Epithelial cell of esophagus (primary cell): ENCODE measurements at regions not wholly inside any gene's neighbourhood (a gene's known extent, or its start where the extent isn't known, plus 50 kb on each side); places are given as distances from the start of the nearest gene placed in this dataset.
A peak's percentile ranks its signal among the peaks of the same experiment; 100 is the strongest.

Experiments used
- DNase-seq: peaks from one replicate; pipeline ENCODE4 v3.0.0; 2010; ENCODE audit warnings: low read depth
- H3K4me3 ChIP-seq: 2 replicates; pipeline ENCODE4 v1.5.1; 2011; ENCODE audit warnings: mild to moderate bottlenecking, low read length, control low read depth
- TF ChIP-seq, protein P1 (sequence below): IDR thresholded peaks from 2 replicates; pipeline ENCODE4 v1.5.1; 2011; ENCODE audit warnings: low read depth, mild to moderate bottlenecking, low read length, control low read depth, inconsistent platforms; ENCODE audit not compliant: insufficient read depth; ENCODE audit errors: missing control alignments

DNA sequence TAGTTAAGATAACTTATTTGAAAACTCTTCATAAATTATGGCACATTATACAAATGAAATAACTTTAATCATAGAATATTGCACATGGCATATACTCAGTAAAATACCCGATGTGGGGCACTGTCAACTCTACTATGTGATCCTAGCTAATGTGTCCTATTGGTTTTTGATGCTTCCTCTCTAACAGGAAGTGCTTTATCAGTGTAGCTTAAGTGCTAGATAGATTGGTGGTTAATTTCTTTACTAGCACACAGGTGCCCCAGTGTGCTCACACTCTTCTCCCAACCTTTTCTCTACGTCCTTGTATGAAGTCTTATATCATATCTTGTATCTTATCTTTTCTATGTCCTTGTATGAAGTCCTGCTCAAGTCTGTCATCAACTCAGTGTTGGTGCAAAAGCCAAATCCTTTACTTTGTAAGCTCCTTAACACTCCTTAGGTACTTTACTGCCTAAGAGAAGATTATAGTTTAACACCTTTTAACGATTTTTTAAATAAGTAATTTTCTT is 358.9 kb downstream of the CENPW start:
- TF ChIP-seq, protein P1, sequence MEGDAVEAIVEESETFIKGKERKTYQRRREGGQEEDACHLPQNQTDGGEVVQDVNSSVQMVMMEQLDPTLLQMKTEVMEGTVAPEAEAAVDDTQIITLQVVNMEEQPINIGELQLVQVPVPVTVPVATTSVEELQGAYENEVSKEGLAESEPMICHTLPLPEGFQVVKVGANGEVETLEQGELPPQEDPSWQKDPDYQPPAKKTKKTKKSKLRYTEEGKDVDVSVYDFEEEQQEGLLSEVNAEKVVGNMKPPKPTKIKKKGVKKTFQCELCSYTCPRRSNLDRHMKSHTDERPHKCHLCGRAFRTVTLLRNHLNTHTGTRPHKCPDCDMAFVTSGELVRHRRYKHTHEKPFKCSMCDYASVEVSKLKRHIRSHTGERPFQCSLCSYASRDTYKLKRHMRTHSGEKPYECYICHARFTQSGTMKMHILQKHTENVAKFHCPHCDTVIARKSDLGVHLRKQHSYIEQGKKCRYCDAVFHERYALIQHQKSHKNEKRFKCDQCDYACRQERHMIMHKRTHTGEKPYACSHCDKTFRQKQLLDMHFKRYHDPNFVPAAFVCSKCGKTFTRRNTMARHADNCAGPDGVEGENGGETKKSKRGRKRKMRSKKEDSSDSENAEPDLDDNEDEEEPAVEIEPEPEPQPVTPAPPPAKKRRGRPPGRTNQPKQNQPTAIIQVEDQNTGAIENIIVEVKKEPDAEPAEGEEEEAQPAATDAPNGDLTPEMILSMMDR: no peak
- no peak overlapping the region for H3K4me3 ChIP-seq
- DNase-seq: no peak

DNA sequence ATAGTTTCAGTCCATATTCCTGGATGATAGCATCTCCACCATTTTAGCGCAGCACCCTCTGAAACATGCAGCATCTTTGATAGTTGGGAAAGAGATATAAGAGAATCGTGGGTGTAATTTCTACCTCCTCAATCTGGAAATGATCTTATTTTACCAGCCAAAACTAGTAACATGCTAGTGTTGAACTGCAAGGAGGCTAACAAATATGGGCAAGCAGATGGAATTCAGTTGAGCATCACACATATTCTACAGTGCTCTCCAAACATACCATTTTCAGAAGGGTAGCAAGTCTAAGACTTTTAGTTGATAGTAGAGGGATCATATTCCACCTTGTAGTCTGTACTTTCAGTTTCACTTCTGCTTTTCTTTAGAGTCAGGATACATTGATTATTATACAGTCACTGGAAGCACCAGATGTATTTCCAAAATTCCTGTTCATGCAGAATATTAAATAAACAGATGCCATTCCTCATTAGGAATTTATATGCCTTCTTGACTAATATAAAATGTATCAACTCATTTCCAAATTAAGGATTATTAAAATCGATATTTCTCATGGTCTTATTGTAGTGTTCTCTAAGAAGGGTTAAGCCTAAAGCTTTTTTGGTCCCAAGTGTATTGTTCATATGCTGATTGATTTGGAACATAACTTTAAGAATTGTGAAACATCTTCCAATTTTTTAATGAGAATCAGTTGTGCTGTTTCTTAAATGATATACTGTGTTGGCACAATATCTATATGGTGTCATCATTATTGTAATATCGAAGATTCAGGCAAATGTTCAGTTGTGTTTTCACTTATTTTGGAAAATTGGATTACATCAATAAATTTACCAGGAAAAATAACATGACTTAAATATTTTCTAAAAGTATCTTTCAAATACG is 362.0 kb downstream of the CENPW start:
- DNase-seq: no peak
- no peak overlapping the region for H3K4me3 ChIP-seq
- TF ChIP-seq, protein P1: no peak

- no peak for DNase-seq
- TF ChIP-seq, protein P1: no peak
- no peak overlapping the region for H3K4me3 ChIP-seq
Measured at GRCh38 chr6:126716032-126716431, 376.1 kb downstream of the CENPW start.

DNA sequence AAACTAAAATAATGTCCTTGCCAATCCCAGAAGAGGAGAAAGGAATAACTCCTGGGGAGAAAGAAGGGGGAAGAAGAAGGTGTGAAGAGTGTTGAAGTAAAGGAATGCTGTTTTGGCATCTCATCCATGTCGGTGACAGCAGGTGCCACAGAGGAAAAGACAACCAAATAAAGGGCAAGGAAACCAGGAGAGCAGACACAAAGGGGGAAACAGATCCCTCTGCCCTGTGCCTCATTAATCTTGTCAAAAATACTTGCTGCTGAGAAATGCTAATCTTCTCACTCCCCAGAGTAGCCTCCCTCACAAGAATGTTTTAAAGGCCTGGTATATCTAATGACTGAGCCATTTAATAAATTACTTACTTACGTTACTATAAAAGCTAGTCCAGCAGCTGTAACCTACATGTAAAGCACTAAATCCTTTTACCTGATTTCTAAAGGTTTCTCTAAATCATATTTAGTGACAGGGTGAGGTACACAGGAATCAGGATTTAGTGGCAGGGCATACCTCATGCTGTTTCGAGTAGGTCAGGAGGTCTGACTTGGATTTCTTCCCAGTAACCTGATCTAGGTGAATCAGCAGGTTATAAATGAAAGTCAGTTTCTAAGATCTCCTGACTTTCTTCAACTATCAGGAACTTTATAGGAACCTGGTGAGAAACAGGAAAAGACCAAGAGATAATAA is 377.1 kb downstream of the CENPW start:
- TF ChIP-seq, protein P1: no peak
- peak; percentile 77 for DNase-seq
- no peak overlapping the region for H3K4me3 ChIP-seq

GRCh38 chr6:126718600-126719327 is 378.8 kb downstream of the CENPW start:
- DNase-seq: no peak
- no peak overlapping the region for H3K4me3 ChIP-seq
- TF ChIP-seq, protein P1: no peak

- no peak for DNase-seq
- no peak overlapping the region for H3K4me3 ChIP-seq
- TF ChIP-seq, protein P1: no peak
Measured at GRCh38 chr6:126720304-126720703, 380.4 kb downstream of the CENPW start.
